ENCODE measurements at regions not wholly inside any gene's neighbourhood (a gene's known extent, or its start where the extent isn't known, plus 50 kb on each side); places are given as distances from the start of the nearest gene placed in this dataset.

GRCh38 chr5:87867281-87867680, 401.4 kb downstream of the TMEM161B start (continued):
- TF ChIP-seq REST (IDR thresholded peaks at IDR 0.05; ENCODE audit: low read depth, low read length), result no peak
- TF ChIP-seq RFX5 (IDR thresholded peaks at IDR 0.05; ENCODE audit: low read length), result no peak

GRCh38 chr5:87853541-87853940, 415.1 kb downstream of the TMEM161B start:
- H3K9me3 ChIP-seq, result no peaks in the 10 kb centered on the region
- 9% methylated on average over 2 of the region's 2 CpGs for WGBS (ENCODE audit: low lambda C conversion rate)
- no peaks in the 10 kb centered on the region for H3K4me1 ChIP-seq (ENCODE audit: control insufficient read depth in 1 of 2, insufficient read depth in 2 of 2, low read depth in 1 of 2, low read length in 1 of 2)
- TF ChIP-seq JUND (IDR thresholded peaks at IDR 0.05), result no peak
- TF ChIP-seq FOXJ3 (CRISPR knock-in tag; IDR thresholded peaks at IDR 0.05), result no peak
- no peak for TF ChIP-seq PBX3 (IDR thresholded peaks at IDR 0.05)
- no peak for TF ChIP-seq CHD2 (IDR thresholded peaks at IDR 0.05; ENCODE audit: low read length, partially characterized antibody)
- no peak for TF ChIP-seq SMC3 (IDR thresholded peaks at IDR 0.05; ENCODE audit: low read depth, low read length)
- no peak for TF ChIP-seq YY1 (IDR thresholded peaks at IDR 0.05; ENCODE audit: low read depth)
- TF ChIP-seq NRF1 (IDR thresholded peaks at IDR 0.05; ENCODE audit: low read depth, low read length), result no peak
- TF ChIP-seq IRF3 (IDR thresholded peaks at IDR 0.05; ENCODE audit: low read depth, low read length), result no peak
- no peaks in the 10 kb centered on the region for H3F3A ChIP-seq (replicated peaks; ENCODE audit: insufficient read depth)
- H3K9me2 ChIP-seq, result no peaks in the 10 kb centered on the region
- H3K27me3 ChIP-seq (ENCODE audit: insufficient read depth), result 0 out of 2 replicates have a peak, but pooled peaks cover 5% of the 10 kb centered on the region
- ChIA-PET CTCF (interaction anchor here (1.0 kb wide), 1 partner anchor 73 kb away, joined by 6 read pairs; no protein-coding TSS in a partner anchor), POLR2A (no interaction called here)
- H3K27ac ChIP-seq (ENCODE audit: low read depth in 2 of 2, low read length in 1 of 2), result no peak overlapping the region
- H3K79me2 ChIP-seq (ENCODE audit: insufficient read depth), result no peaks in the 10 kb centered on the region
- no peak for DNase-seq
- no peaks in the 10 kb centered on the region for H4K20me1 ChIP-seq (ENCODE audit: insufficient read depth)
- H2AFZ ChIP-seq (ENCODE audit: low read depth), result no peak overlapping the region
- no peak overlapping the region for H3K9ac ChIP-seq
- no peaks in the 10 kb centered on the region for H3K36me3 ChIP-seq (replicated peaks in 1 of 2; ENCODE audit: control insufficient read depth in 1 of 2, insufficient read depth in 2 of 2, low read length in 1 of 2)
- H3K4me2 ChIP-seq, result no peak overlapping the region
- no peak overlapping the region for H3K4me3 ChIP-seq (ENCODE audit: low read depth in 2 of 2, low read length in 1 of 2)

- Histone ChIP-seq H3K9ac (no peak overlapping the region), H3K79me2 (ENCODE audit: insufficient read depth) (no peaks in the 10 kb centered on the region), H3K9me2 (no peaks in the 10 kb centered on the region), H3K4me1 (ENCODE audit: control insufficient read depth in 1 of 2, insufficient read depth in 2 of 2, low read depth in 1 of 2, low read length in 1 of 2) (no peaks in the 10 kb centered on the region), H3F3A (replicated peaks; ENCODE audit: insufficient read depth) (no peaks in the 10 kb centered on the region), H3K4me3 (ENCODE audit: low read depth in 2 of 2, low read length in 1 of 2) (no peak overlapping the region), H3K36me3 (replicated peaks in 1 of 2; ENCODE audit: control insufficient read depth in 1 of 2, insufficient read depth in 2 of 2, low read length in 1 of 2) (no peaks in the 10 kb centered on the region), H3K27me3 (ENCODE audit: insufficient read depth) (0 out of 2 replicates have a peak, but pooled peaks cover 5% of the 10 kb centered on the region), H3K4me2 (no peak overlapping the region), H4K20me1 (ENCODE audit: insufficient read depth) (no peaks in the 10 kb centered on the region), H3K9me3 (no peaks in the 10 kb centered on the region), H3K27ac (ENCODE audit: low read depth in 2 of 2, low read length in 1 of 2) (no peak overlapping the region), H2AFZ (ENCODE audit: low read depth) (no peak overlapping the region)
- ChIA-PET POLR2A (interaction anchor here (0.5 kb wide), 1 partner anchor 833 kb away, joined by 3 read pairs; no protein-coding TSS in a partner anchor), CTCF (interaction anchor here (0.9 kb wide), 1 partner anchor 70 kb away, joined by 4 read pairs; no protein-coding TSS in a partner anchor)
- DNase-seq, result no peak
- TF ChIP-seq RCOR1 (IDR thresholded peaks at IDR 0.05; ENCODE audit: low read length), result no peak
- no peak for TF ChIP-seq NFIC (IDR thresholded peaks at IDR 0.05; ENCODE audit: borderline replicate concordance)
- TF ChIP-seq JUND (IDR thresholded peaks at IDR 0.05), result no peak
- TF ChIP-seq EP300 (IDR thresholded peaks at IDR 0.05; ENCODE audit: borderline replicate concordance in 1 of 2, low read depth in 1 of 2, low read length in 1 of 2), result no peak
- TF ChIP-seq RFX5 (IDR thresholded peaks at IDR 0.05; ENCODE audit: low read length), result no peak
- no peak for TF ChIP-seq FOXM1 (IDR thresholded peaks at IDR 0.05; ENCODE audit: low read depth)
- no peak for TF ChIP-seq IRF3 (IDR thresholded peaks at IDR 0.05; ENCODE audit: low read depth, low read length)
- no peak for TF ChIP-seq ZBTB33 (IDR thresholded peaks at IDR 0.05; ENCODE audit: borderline replicate concordance, low read depth)
- TF ChIP-seq GABPA (IDR thresholded peaks at IDR 0.05; ENCODE audit: low read depth), result no peak
- no peak for TF ChIP-seq GATA2 (CRISPR knock-in tag; IDR thresholded peaks at IDR 0.05)
- no peak for TF ChIP-seq TCF12 (IDR thresholded peaks at IDR 0.05)
These were observed 417.0 kb downstream of the TMEM161B start for GRCh38 chr5:87851603-87852002.

All from SK-N-SH (cell line).